ENCODE measurements at regions not wholly inside any gene's neighbourhood (a gene's known extent, or its start where the extent isn't known, plus 50 kb on each side); places are given as distances from the start of the nearest gene placed in this dataset.

DNA sequence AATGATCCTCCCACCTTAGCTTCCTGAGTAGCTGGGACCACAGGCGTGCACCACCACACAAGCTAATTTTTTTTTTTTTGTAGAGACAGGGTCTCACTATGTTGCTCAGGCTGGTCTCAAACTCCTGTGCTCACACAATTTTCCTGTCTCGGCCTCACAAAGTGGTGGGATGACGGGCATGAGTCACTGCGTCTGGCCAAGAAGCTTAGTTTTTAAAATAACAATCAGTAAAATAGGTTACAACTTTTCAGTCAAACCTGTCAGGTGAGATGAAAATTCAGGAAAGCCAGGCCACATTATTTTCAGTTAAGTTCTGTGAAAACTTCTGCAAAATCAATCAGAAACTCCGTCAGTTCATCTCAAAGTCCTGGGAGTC is 55.4 kb downstream of the FAM241B start:
- Histone ChIP-seq H3K27me3 (ENCODE audit: control insufficient read depth, insufficient read depth, low read length) (peaks cover 21% of the 10 kb centered on the region), H3K27ac (ENCODE audit: low read length) (no peak overlapping the region), H3K36me3 (ENCODE audit: control insufficient read depth, insufficient read depth, low read length) (no peaks in the 10 kb centered on the region), H3K4me1 (ENCODE audit: control insufficient read depth, insufficient read depth, low read length) (no peaks in the 10 kb centered on the region), H3K4me3 (ENCODE audit: low read depth in 2 of 2, low read length in 2 of 2) (no peak overlapping the region), H3K9me3 (ENCODE audit: control insufficient read depth, insufficient read depth, low read depth, low read length) (no peaks in the 10 kb centered on the region)
- intact Hi-C loops (cut with micrococcal nuclease; ENCODE audit: unreplicated experiment): no loop called here
- CTCF ChIA-PET: no interaction called here
- no peak for DNase-seq (ENCODE audit: low read depth, low spot score)
- ATAC-seq: no peak
- TF ChIP-seq POLR2AphosphoS5 (IDR thresholded peaks at IDR 0.05; ENCODE audit: low read depth, low read length) (no peak), REST (IDR thresholded peaks at IDR 0.05; ENCODE audit: insufficient read depth in 1 of 2, low read depth in 2 of 2, low read length in 1 of 2) (no peak), CTCF (IDR thresholded peaks at IDR 0.05) (no peak), TCF7L2 (IDR thresholded peaks at IDR 0.05; ENCODE audit: low read depth, low read length) (no peak), SIN3A (IDR thresholded peaks at IDR 0.05; ENCODE audit: borderline replicate concordance, insufficient read depth, low read depth, low read length) (no peak)
- POLR2A ChIA-PET: no interaction called here
- BruUV-seq (replicated peaks): no TSS peak
- in situ Hi-C loops (cut with HindIII; ENCODE audit: low pct_unique_long_range_greater_than_20kb, low sequenced_read_pairs): no loop called here

- intact Hi-C loops (cut with micrococcal nuclease; ENCODE audit: unreplicated experiment): no loop called here
- Histone ChIP-seq H3K9me3 (ENCODE audit: control insufficient read depth, insufficient read depth, low read depth, low read length) (no peaks in the 10 kb centered on the region), H3K36me3 (ENCODE audit: control insufficient read depth, insufficient read depth, low read length) (no peaks in the 10 kb centered on the region), H3K4me1 (ENCODE audit: control insufficient read depth, insufficient read depth, low read length) (no peaks in the 10 kb centered on the region), H3K27ac (ENCODE audit: low read length) (no peak overlapping the region), H3K4me3 (ENCODE audit: low read depth in 2 of 2, low read length in 2 of 2) (no peak overlapping the region), H3K27me3 (ENCODE audit: control insufficient read depth, insufficient read depth, low read length) (peaks cover 16% of the 10 kb centered on the region)
- no peak for ATAC-seq
- TF ChIP-seq CTCF (IDR thresholded peaks at IDR 0.05) (no peak), POLR2AphosphoS5 (IDR thresholded peaks at IDR 0.05; ENCODE audit: low read depth, low read length) (no peak), SIN3A (IDR thresholded peaks at IDR 0.05; ENCODE audit: borderline replicate concordance, insufficient read depth, low read depth, low read length) (no peak), REST (IDR thresholded peaks at IDR 0.05; ENCODE audit: insufficient read depth in 1 of 2, low read depth in 2 of 2, low read length in 1 of 2) (no peak), TCF7L2 (IDR thresholded peaks at IDR 0.05; ENCODE audit: low read depth, low read length) (no peak)
- in situ Hi-C loops (cut with HindIII; ENCODE audit: low pct_unique_long_range_greater_than_20kb, low sequenced_read_pairs): no loop called here
- ChIA-PET POLR2A (no interaction called here), CTCF (no interaction called here)
- no peak for DNase-seq (ENCODE audit: low read depth, low spot score)
- no TSS peak for BruUV-seq (replicated peaks)
Observed at GRCh38 chr10:69685802-69686585, 55.9 kb downstream of the FAM241B start.

Measured in Panc1 (cell line).